Lower lobe of right lung (tissue), 2 donors: ENCODE measurements at regions not wholly inside any gene's neighbourhood (a gene's known extent, or its start where the extent isn't known, plus 50 kb on each side); places are given as distances from the start of the nearest gene placed in this dataset.

Source experiments
- ATAC-seq, 2 donors: fragments of 200-7000 bp; cut with Tn5 transposase; one replicate each; pipeline ENCODE4 v1.9.1; 2020 to 2022; ENCODE audit warnings: mild to moderate bottlenecking in 2 of 2, moderate library complexity in 2 of 2
- DNase-seq: peaks from one replicate; pipeline ENCODE4 v3.0.0-alpha.2; 2020
- H3K27ac ChIP-seq: fragments of 200-600 bp; one replicate; pipeline ENCODE4 v1.8.0; 2022
- H3K27me3 ChIP-seq: fragments of 200-600 bp; one replicate; pipeline ENCODE4 v1.8.0; 2022; ENCODE audit warnings: low read depth
- H3K36me3 ChIP-seq: fragments of 200-600 bp; one replicate; pipeline ENCODE4 v1.8.0; 2022; ENCODE audit warnings: mild to moderate bottlenecking
- H3K4me1 ChIP-seq: fragments of 200-600 bp; one replicate; pipeline ENCODE4 v1.8.0; 2022
- H3K4me3 ChIP-seq: fragments of 200-600 bp; one replicate; pipeline ENCODE4 v1.8.0; 2022; ENCODE audit warnings: mild to moderate bottlenecking
- H3K9me3 ChIP-seq: fragments of 200-600 bp; one replicate; pipeline ENCODE4 v1.8.0; 2022
- intact Hi-C: fragments of 100-400 bp; cut with DNase I; formaldehyde crosslinking; loops from one replicate; pipeline ENCODE4 v1.11.0; 2022
- TF ChIP-seq, protein P1 (sequence below): fragments of 200-600 bp; IDR thresholded peaks from one replicate; pipeline ENCODE4 v1.8.0; 2022; ENCODE audit warnings: antibody characterized with exemption, mild to moderate bottlenecking
- donor health status: DM: no; HTN: yes; CAD: no; lungs with severe emphysema.

DNA sequence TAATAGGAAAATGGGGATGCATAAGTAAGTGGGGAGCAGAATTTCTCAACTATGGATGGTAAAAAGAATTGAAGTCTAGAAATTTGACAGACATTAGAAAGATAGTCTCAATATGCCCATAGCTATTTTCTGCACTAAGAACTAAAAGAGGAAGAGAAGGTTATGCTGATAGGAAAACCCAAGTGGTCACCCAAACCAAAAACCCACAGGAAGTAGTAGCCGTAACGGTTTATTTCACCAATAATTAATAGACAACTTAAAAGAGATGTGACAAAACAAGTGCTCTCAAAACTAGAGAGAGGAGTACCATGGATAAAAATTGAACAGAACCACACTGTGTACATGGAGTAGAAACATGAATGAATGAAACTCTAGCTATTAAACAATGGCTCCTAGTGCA lies 295.4 kb downstream of the FSCB start:
- Histone ChIP-seq H3K36me3 (no peaks in the 10 kb centered on the region), H3K9me3 (peaks cover 5% of the 10 kb centered on the region), H3K4me3 (no peak overlapping the region), H3K27me3 (no peaks in the 10 kb centered on the region), H3K27ac (no peak overlapping the region), H3K4me1 (no peaks in the 10 kb centered on the region)
- ATAC-seq, result no peak
- intact Hi-C loops, result no loop called here
- DNase-seq, result no peak
- TF ChIP-seq, protein P1, sequence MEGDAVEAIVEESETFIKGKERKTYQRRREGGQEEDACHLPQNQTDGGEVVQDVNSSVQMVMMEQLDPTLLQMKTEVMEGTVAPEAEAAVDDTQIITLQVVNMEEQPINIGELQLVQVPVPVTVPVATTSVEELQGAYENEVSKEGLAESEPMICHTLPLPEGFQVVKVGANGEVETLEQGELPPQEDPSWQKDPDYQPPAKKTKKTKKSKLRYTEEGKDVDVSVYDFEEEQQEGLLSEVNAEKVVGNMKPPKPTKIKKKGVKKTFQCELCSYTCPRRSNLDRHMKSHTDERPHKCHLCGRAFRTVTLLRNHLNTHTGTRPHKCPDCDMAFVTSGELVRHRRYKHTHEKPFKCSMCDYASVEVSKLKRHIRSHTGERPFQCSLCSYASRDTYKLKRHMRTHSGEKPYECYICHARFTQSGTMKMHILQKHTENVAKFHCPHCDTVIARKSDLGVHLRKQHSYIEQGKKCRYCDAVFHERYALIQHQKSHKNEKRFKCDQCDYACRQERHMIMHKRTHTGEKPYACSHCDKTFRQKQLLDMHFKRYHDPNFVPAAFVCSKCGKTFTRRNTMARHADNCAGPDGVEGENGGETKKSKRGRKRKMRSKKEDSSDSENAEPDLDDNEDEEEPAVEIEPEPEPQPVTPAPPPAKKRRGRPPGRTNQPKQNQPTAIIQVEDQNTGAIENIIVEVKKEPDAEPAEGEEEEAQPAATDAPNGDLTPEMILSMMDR, result no peak

DNA sequence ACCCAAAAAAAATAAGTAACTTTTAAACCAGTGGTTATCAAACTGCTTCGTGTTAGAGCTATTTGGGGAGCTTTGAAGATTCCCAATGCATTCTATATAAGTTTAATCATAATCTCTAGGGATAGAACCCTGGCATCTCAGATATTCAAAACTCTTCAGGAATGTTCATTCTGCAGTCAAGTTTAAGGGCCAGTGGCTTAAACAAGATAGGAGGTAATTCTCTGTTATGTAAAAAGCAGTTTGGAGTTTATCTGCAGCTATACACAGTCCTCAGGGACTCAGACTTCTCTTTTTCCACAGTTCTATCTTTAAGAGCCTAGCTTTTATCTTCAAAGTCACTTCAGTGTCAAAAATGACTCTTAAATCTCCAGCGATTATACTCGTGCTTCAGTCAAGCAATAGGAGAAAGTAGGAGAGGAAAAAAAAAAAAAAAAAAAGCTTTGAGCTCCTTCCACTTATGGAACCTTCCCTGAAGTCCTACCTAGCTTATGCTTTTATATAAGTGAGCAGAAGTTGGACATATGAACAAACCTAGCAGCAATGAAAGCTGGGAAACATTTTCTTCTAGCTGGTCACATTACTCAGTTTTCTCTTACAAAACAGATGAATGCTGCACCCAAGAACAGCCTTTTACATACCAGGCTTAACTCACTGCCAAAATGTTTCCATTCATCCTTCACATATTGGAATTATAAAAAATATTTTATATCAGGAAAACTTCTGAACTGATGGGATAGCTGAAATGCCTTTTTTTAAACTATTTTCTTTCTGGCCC lies 302.8 kb downstream of the FSCB start:
- H3K27me3 ChIP-seq, result no peaks in the 10 kb centered on the region
- no peaks in the 10 kb centered on the region for H3K36me3 ChIP-seq
- TF ChIP-seq, protein P1, result no peak
- no peak overlapping the region for H3K4me3 ChIP-seq
- no peaks in the 10 kb centered on the region for H3K4me1 ChIP-seq
- ATAC-seq (no peak), DNase-seq (no peak)
- no peak overlapping the region for H3K27ac ChIP-seq
- no peaks in the 10 kb centered on the region for H3K9me3 ChIP-seq
- intact Hi-C loops, result no loop called here

DNA sequence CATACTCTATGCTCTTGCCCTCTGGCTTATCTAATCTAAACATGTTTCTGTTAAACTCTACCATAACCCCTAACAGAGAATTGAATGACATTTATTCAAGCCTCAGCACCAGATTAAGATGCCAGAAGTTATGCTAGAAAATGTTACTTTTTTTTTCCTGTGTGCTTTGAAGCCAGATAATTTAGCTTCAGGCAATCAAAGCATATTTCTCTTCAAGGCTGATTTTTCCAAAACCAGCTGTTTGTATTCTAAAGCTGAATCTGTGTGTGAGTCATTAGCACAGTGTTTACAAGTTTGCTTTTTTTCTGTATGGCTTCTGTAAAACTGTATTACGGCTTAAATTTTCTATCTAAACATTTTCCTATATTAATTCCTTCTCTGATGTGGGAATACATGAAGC lies 326.1 kb downstream of the FSCB start:
- H3K27me3 ChIP-seq, result no peaks in the 10 kb centered on the region
- DNase-seq, result no peak
- no peaks in the 10 kb centered on the region for H3K9me3 ChIP-seq
- no peak overlapping the region for H3K27ac ChIP-seq
- H3K36me3 ChIP-seq, result no peaks in the 10 kb centered on the region
- no peak for ATAC-seq
- no peaks in the 10 kb centered on the region for H3K4me1 ChIP-seq
- H3K4me3 ChIP-seq, result no peak overlapping the region
- intact Hi-C loops, result no loop called here
- TF ChIP-seq, protein P1, result no peak

DNA sequence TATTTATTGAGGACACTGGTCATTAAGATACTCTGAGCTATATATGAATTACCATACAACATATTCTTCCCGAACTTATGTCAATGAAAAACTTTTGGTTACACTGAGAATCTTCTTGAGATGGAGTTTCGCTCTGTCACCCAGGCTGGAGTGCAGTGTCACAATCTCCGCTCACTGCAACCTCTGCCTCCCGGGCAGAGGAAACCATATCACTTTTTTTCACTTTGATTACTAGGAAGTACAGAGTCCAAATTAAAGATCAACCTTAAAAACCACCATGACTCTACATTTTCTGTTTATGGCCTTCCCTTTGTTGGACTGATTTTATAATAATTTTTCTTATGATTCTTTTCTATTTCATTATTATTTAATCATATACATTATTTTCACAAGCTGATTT lies 336.5 kb downstream of the FSCB start:
- H3K9me3 ChIP-seq, result no peaks in the 10 kb centered on the region
- H3K4me3 ChIP-seq, result no peak overlapping the region
- no peak overlapping the region for H3K27ac ChIP-seq
- intact Hi-C loops, result no loop called here
- TF ChIP-seq, protein P1, result no peak
- no peaks in the 10 kb centered on the region for H3K27me3 ChIP-seq
- H3K4me1 ChIP-seq, result no peaks in the 10 kb centered on the region
- no peaks in the 10 kb centered on the region for H3K36me3 ChIP-seq
- DNase-seq, result no peak
- ATAC-seq, result no peak

DNA sequence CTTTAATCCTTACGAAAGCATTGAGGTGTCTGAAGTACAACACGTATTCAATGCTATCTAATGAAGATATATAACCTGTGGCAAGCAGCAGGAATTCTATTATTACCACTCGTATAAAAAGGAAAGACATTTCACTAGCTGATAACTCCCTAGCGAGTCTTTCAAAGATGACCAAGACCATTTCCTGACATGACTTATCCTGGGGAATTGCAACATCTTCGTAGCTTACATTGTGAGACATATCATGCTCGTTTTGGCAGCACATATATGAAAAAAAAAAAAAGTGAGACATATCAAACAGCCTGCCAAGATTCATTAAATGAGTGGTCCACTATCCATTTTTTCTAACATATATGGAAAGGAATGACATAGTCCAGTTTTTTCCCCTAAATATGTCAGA lies 337.0 kb downstream of the FSCB start:
- H3K36me3 ChIP-seq, result no peaks in the 10 kb centered on the region
- ATAC-seq, result no peak
- no peak overlapping the region for H3K27ac ChIP-seq
- no peaks in the 10 kb centered on the region for H3K27me3 ChIP-seq
- intact Hi-C loops, result no loop called here
- DNase-seq, result no peak
- TF ChIP-seq, protein P1, result no peak
- H3K4me3 ChIP-seq, result no peak overlapping the region
- H3K4me1 ChIP-seq, result no peaks in the 10 kb centered on the region
- no peaks in the 10 kb centered on the region for H3K9me3 ChIP-seq
